PC-3 (cell line): ENCODE measurements at regions not wholly inside any gene's neighbourhood (a gene's known extent, or its start where the extent isn't known, plus 50 kb on each side); places are given as distances from the start of the nearest gene placed in this dataset.
A peak's percentile ranks its signal among the peaks of the same experiment; 100 is the strongest.

ENCODE experiments used
- ATAC-seq: fragments of 200-7000 bp; cut with Tn5 transposase; 2 replicates; pipeline ENCODE4 v1.9.1; 2020; ENCODE audit warnings: mild to moderate bottlenecking, moderate library complexity
- BruUV-seq: library from RNA; stranded (reverse); fragments of 400-500 nt; replicated peaks from 2 replicates; lab custom pipeline; 2021; lab: Mats Ljungman, UMichigan
- CTCF ChIA-PET: fragments of 300-600 bp; sonication (Branson Sonifier 250); formaldehyde crosslinking; loops from one replicate; lab custom pipeline; 2022; ENCODE audit warnings: antibody characterized with exemption; lab: Charles Lee
- POLR2A ChIA-PET: fragments of 300-600 bp; sonication (Branson Sonifier 250); formaldehyde crosslinking; loops from one replicate; lab custom pipeline; 2022; ENCODE audit warnings: antibody characterized with exemption; ENCODE audit not compliant: unreplicated experiment; lab: Charles Lee
- DNase-seq: peaks from one replicate; pipeline ENCODE4 v3.0.0-alpha.2; 2015
- H2AFZ ChIP-seq: fragments of 300-600 bp; sonication (generic); 2 replicates; pipeline ENCODE4 v1.6.0; 2016; ENCODE audit warnings: antibody characterized with exemption, low read length
- H3F3A ChIP-seq: fragments of 300-600 bp; sonication (generic); one replicate; pipeline ENCODE4 v1.6.0; 2017; ENCODE audit warnings: antibody characterized with exemption, low read length, control low read depth, mild to moderate bottlenecking; ENCODE audit not compliant: unreplicated experiment
- H3K27ac ChIP-seq: fragments of 300-600 bp; sonication (generic); 2 replicates; pipeline ENCODE4 v1.5.1; 2016; ENCODE audit warnings: mild to moderate bottlenecking, low read length
- H3K27me3 ChIP-seq: fragments of 300-600 bp; sonication (generic); 2 replicates; pipeline ENCODE4 v1.6.1; 2016; ENCODE audit warnings: low read length, mixed read lengths
- H3K36me3 ChIP-seq: fragments of 300-600 bp; sonication (generic); 2 replicates; pipeline ENCODE4 v1.6.1; 2016; ENCODE audit warnings: low read depth, mixed run types, low read length, mixed read lengths
- H3K4me1 ChIP-seq: fragments of 300-600 bp; sonication (generic); 2 replicates; pipeline ENCODE4 v1.5.1; 2016; ENCODE audit warnings: low read length; ENCODE audit not compliant: insufficient read depth
- H3K4me2 ChIP-seq: fragments of 300-600 bp; sonication (generic); 2 replicates; pipeline ENCODE4 v1.6.0; 2016; ENCODE audit warnings: low read length
- H3K4me3 ChIP-seq: fragments of 300-600 bp; sonication (generic); 2 replicates; pipeline ENCODE4 v1.5.1; 2016; ENCODE audit warnings: mild to moderate bottlenecking, low read length, mixed read lengths
- H3K79me2 ChIP-seq: fragments of 300-600 bp; sonication (generic); 2 replicates; pipeline ENCODE4 v1.6.1; 2017; ENCODE audit warnings: low read length, mixed read lengths
- H3K9ac ChIP-seq: fragments of 300-600 bp; sonication (generic); 2 replicates; pipeline ENCODE4 v1.6.0; 2016; ENCODE audit warnings: mild to moderate bottlenecking, low read length
- H3K9me2 ChIP-seq: fragments of 300-600 bp; sonication (generic); replicated peaks from 2 replicates; pipeline ENCODE4 v1.6.1; 2016; ENCODE audit warnings: mixed run types, low read length, mixed read lengths
- H3K9me3 ChIP-seq: fragments of 300-600 bp; sonication (generic); 2 replicates; pipeline ENCODE4 v1.6.1; 2016; ENCODE audit warnings: low read length, mixed read lengths
- H4K20me1 ChIP-seq: fragments of 300-600 bp; sonication (generic); 2 replicates; pipeline ENCODE4 v1.6.1; 2016; ENCODE audit warnings: low read length, mixed read lengths
- CTCF ChIP-seq: fragments of 300-600 bp; sonication (generic); conservative IDR thresholded peaks from 2 replicates; pipeline ENCODE4 v1.5.1; 2017; ENCODE audit warnings: antibody characterized with exemption, low read depth, mild to moderate bottlenecking, low read length
- EZH2 ChIP-seq: fragments of 300-600 bp; sonication (generic); IDR thresholded peaks from one replicate; pipeline ENCODE4 v1.6.1; 2017; ENCODE audit warnings: antibody characterized with exemption, mild to moderate bottlenecking, low read length; ENCODE audit not compliant: unreplicated experiment
- EZH2phosphoT487 ChIP-seq: fragments of 300-600 bp; sonication (generic); IDR thresholded peaks from 2 replicates; pipeline ENCODE4 v1.6.1; 2018; ENCODE audit warnings: mild to moderate bottlenecking, antibody characterized with exemption, low read length, borderline replicate concordance
- intact Hi-C: fragments of 100-400 bp; cut with micrococcal nuclease; formaldehyde crosslinking; loops from 2 replicates; pipeline ENCODE4 v1.9.0; 2023

- no peaks in the 10 kb centered on the region for H3K9me2 ChIP-seq
- H4K20me1 ChIP-seq = no peaks in the 10 kb centered on the region
- TF ChIP-seq EZH2phosphoT487 = no peak
- TF ChIP-seq CTCF = no peak
- TF ChIP-seq EZH2 = no peak
- no peaks in the 10 kb centered on the region for H3K79me2 ChIP-seq
- no peak overlapping the region for H3K9ac ChIP-seq
- no TSS peak for BruUV-seq
- intact Hi-C loops = no loop called here
- no peaks in the 10 kb centered on the region for H3F3A ChIP-seq
- H2AFZ ChIP-seq = no peak overlapping the region
- peak overlapping the region; percentile 64; the same call in 1 of the 2 replicates for H3K4me2 ChIP-seq
- no peak for ATAC-seq
- no peak for DNase-seq
- ChIA-PET CTCF (no interaction called here), POLR2A (no interaction called here)
- H3K4me3 ChIP-seq = no peak overlapping the region
- no peaks in the 10 kb centered on the region for H3K9me3 ChIP-seq
- H3K36me3 ChIP-seq = no peaks in the 10 kb centered on the region
- no peaks in the 10 kb centered on the region for H3K27me3 ChIP-seq
- H3K27ac ChIP-seq = no peak overlapping the region
- peaks cover 39% of the 10 kb centered on the region for H3K4me1 ChIP-seq
Measured at GRCh38 chr21:16086936-16087335, 357.2 kb downstream of the USP25 start.

GRCh38 chr21:16087523-16087922, 357.7 kb downstream of the USP25 start:
- ChIA-PET POLR2A (no interaction called here), CTCF (no interaction called here)
- Histone ChIP-seq H3K27ac (no peak overlapping the region), H3K27me3 (no peaks in the 10 kb centered on the region), H3F3A (no peaks in the 10 kb centered on the region), H3K4me1 (peaks cover 35% of the 10 kb centered on the region), H3K4me3 (no peak overlapping the region), H4K20me1 (no peaks in the 10 kb centered on the region), H2AFZ (no peak overlapping the region), H3K9me2 (no peaks in the 10 kb centered on the region), H3K9me3 (no peaks in the 10 kb centered on the region), H3K4me2 (no peak overlapping the region), H3K9ac (no peak overlapping the region), H3K79me2 (no peaks in the 10 kb centered on the region), H3K36me3 (no peaks in the 10 kb centered on the region)
- TF ChIP-seq EZH2phosphoT487 = no peak
- no peak for TF ChIP-seq CTCF
- no peak for TF ChIP-seq EZH2
- no TSS peak for BruUV-seq
- ATAC-seq = no peak
- intact Hi-C loops = no loop called here
- no peak for DNase-seq

- no peaks in the 10 kb centered on the region for H3F3A ChIP-seq
- H4K20me1 ChIP-seq = no peaks in the 10 kb centered on the region
- H3K4me2 ChIP-seq = no peak overlapping the region
- no peak overlapping the region for H2AFZ ChIP-seq
- CTCF ChIA-PET = no interaction called here
- ATAC-seq (no peak), DNase-seq (no peak)
- TF ChIP-seq CTCF (no peak), EZH2 (no peak), EZH2phosphoT487 (no peak)
- BruUV-seq = no TSS peak
- no peaks in the 10 kb centered on the region for H3K9me3 ChIP-seq
- no peaks in the 10 kb centered on the region for H3K36me3 ChIP-seq
- intact Hi-C loops = no loop called here
- no peaks in the 10 kb centered on the region for H3K79me2 ChIP-seq
- POLR2A ChIA-PET = interaction anchor here (0.7 kb wide), 1 partner anchor 316 kb away, joined by 9 read pairs; no protein-coding TSS in a partner anchor
- H3K9me2 ChIP-seq = no peaks in the 10 kb centered on the region
- H3K27ac ChIP-seq = no peak overlapping the region
- no peak overlapping the region for H3K9ac ChIP-seq
- H3K4me1 ChIP-seq = peaks cover 30% of the 10 kb centered on the region
- no peak overlapping the region for H3K4me3 ChIP-seq
- H3K27me3 ChIP-seq = 0 out of 2 replicates have a peak, but pooled peaks cover 1% of the 10 kb centered on the region
Measured at GRCh38 chr21:16088056-16088455, 358.3 kb downstream of the USP25 start.
